IMR-90 (cell line): ENCODE measurements at regions not wholly inside any gene's neighbourhood (a gene's known extent, or its start where the extent isn't known, plus 50 kb on each side); places are given as distances from the start of the nearest gene placed in this dataset.

Source experiments
- CTCF ChIP-seq: conservative IDR thresholded peaks from 2 replicates; pipeline ENCODE4 v1.5.1; 2012; ENCODE audit warnings: mild to moderate bottlenecking, low read depth, low read length, improper control_type of control experiment
- ELK1 ChIP-seq: fragments of 150-350 bp; IDR thresholded peaks from 2 replicates; pipeline ENCODE4 v1.6.1; 2016; ENCODE audit warnings: low read depth, mild to moderate bottlenecking, low read length, moderate library complexity, borderline replicate concordance
- MAFK ChIP-seq: IDR thresholded peaks from 2 replicates; pipeline ENCODE4 v1.6.1; 2012; ENCODE audit warnings: low read depth, low read length, improper control_type of control experiment
- MXI1 ChIP-seq: IDR thresholded peaks from 2 replicates; pipeline ENCODE4 v1.6.1; 2012; ENCODE audit warnings: low read depth, mild to moderate bottlenecking, low read length, moderate library complexity, borderline replicate concordance
- POLR2A ChIP-seq: IDR thresholded peaks from 2 replicates; pipeline ENCODE4 v1.6.1; 2012; ENCODE audit warnings: mild to moderate bottlenecking, low read depth, low read length
- RAD21 ChIP-seq: IDR thresholded peaks from 2 replicates; pipeline ENCODE4 v1.6.1; 2012; ENCODE audit warnings: low read length, improper control_type of control experiment
- RCOR1 ChIP-seq: IDR thresholded peaks from 2 replicates; pipeline ENCODE4 v1.6.1; 2012; ENCODE audit warnings: mild to moderate bottlenecking, low read length, improper control_type of control experiment; ENCODE audit not compliant: insufficient replicate concordance

- TF ChIP-seq CTCF (no peak), RCOR1 (no peak), ELK1 (no peak), POLR2A (no peak), MAFK (no peak), MXI1 (no peak), RAD21 (no peak)
Observed at GRCh38 chr15:31799319-31799714, 231.0 kb upstream of the CHRNA7 start.
